Gastrocnemius medialis (tissue), 4 donors: ENCODE measurements at regions not wholly inside any gene's neighbourhood (a gene's known extent, or its start where the extent isn't known, plus 50 kb on each side); places are given as distances from the start of the nearest gene placed in this dataset.

ENCODE experiments used
- ATAC-seq, 2 donors: fragments of 150-250 bp; one replicate each; pipeline ENCODE4 v1.9.1; 2016
- DNase-seq, 2 donors: peaks; one replicate each; pipeline ENCODE4 v3.0.0-alpha.2; 2019
- H3K27ac ChIP-seq, 4 donors: fragments of 200-600 bp; sonication (generic); 1 replicate in 1 of 4; 2 replicates in 3 of 4; pipeline ENCODE4 v1.5.1; 2016 to 2018; ENCODE audit warnings: mild to moderate bottlenecking in 2 of 4, moderate library complexity in 1 of 4
- H3K27me3 ChIP-seq, 3 donors: fragments of 200-600 bp; sonication (generic) in 2 of 3; 1 replicate in 1 of 3; 2 replicates in 2 of 3; pipeline versions ENCODE4 v1.5.1 to v1.6.0; 2016 to 2019; ENCODE audit warnings: mild to moderate bottlenecking in 1 of 3, moderate library complexity in 1 of 3
- H3K36me3 ChIP-seq, 2 donors: fragments of 200-600 bp; sonication (generic) in 1 of 2; one replicate each; pipeline ENCODE4 v1.5.1; 2017 to 2018
- H3K4me1 ChIP-seq, 2 donors: fragments of 200-600 bp; sonication (generic) in 1 of 2; one replicate each; pipeline ENCODE4 v1.5.1; 2016 to 2017; ENCODE audit warnings: mild to moderate bottlenecking in 2 of 2
- H3K4me3 ChIP-seq, 4 donors: fragments of 200-600 bp; sonication (generic) in 3 of 4; 1 replicate in 1 of 4; 2 replicates in 3 of 4; pipeline ENCODE4 v1.5.1; 2016 to 2019; ENCODE audit warnings: mild to moderate bottlenecking in 2 of 4
- H3K9me3 ChIP-seq, 3 donors: fragments of 200-600 bp; sonication (generic) in 2 of 3; 1 replicate in 1 of 3; 2 replicates in 2 of 3; pipeline ENCODE4 v1.5.1; 2016 to 2019
- CTCF ChIP-seq, 5 experiments: fragments of 450-650 bp in 3 of 5; fragments of 200-600 bp in 2 of 5; sonication (generic) in 2 of 5; IDR thresholded peaks in 4 of 5; conservative IDR thresholded peaks in 1 of 5; 1 replicate in 4 of 5; 2 replicates in 1 of 5; pipeline ENCODE4 v1.5.1; 2016 to 2019; ENCODE audit warnings: antibody characterized with exemption in 5 of 5, mild to moderate bottlenecking in 3 of 5, moderate library complexity in 3 of 5
- POLR2A ChIP-seq, 2 donors: fragments of 450-650 bp; IDR thresholded peaks; one replicate each; pipeline ENCODE4 v1.6.1; 2017; ENCODE audit warnings: antibody characterized with exemption in 2 of 2, mild to moderate bottlenecking in 2 of 2, moderate library complexity in 2 of 2
- in situ Hi-C, 4 donors: fragments of 200-750 bp; cut with MboI; loops; one replicate each; pipeline versions ENCODE4 v1.15.0 to v1.8.0; 2017; ENCODE audit warnings: low sequenced_read_pairs in 4 of 4
- intact Hi-C: fragments of 100-400 bp; cut with DNase I; formaldehyde crosslinking; loops from one replicate; pipeline ENCODE4 v1.15.1; 2023; ENCODE audit warnings: low total_unique reads

- TF ChIP-seq CTCF (IDR thresholded peaks at IDR 0.05 in 4 of 5, conservative IDR thresholded peaks at IDR 0.05 in 1 of 5): no peak
- TF ChIP-seq POLR2A (IDR thresholded peaks at IDR 0.05): no peak
- Histone ChIP-seq H3K36me3 (no peaks in the 10 kb centered on the region), H3K4me1 (no peaks in the 10 kb centered on the region), H3K27me3 (no peaks in the 10 kb centered on the region), H3K9me3 (no peaks in the 10 kb centered on the region), H3K27ac (no peak overlapping the region), H3K4me3 (no peak overlapping the region)
- DNase-seq (no peak), ATAC-seq (no peak)
- intact Hi-C loops (no loop called here), in situ Hi-C loops (no loop called here)
Measured at GRCh38 chr4:27577951-27578350, 717.3 kb downstream of the STIM2 start.

- in situ Hi-C loops (no loop called here), intact Hi-C loops (no loop called here)
- DNase-seq (no peak), ATAC-seq (no peak)
- no peaks in the 10 kb centered on the region for H3K36me3 ChIP-seq
- H3K27me3 ChIP-seq: no peaks in the 10 kb centered on the region
- no peak overlapping the region for H3K4me3 ChIP-seq
- no peaks in the 10 kb centered on the region for H3K9me3 ChIP-seq
- no peaks in the 10 kb centered on the region for H3K4me1 ChIP-seq
- no peak overlapping the region for H3K27ac ChIP-seq
- TF ChIP-seq POLR2A (IDR thresholded peaks at IDR 0.05): no peak
- no peak for TF ChIP-seq CTCF (IDR thresholded peaks at IDR 0.05 in 4 of 5, conservative IDR thresholded peaks at IDR 0.05 in 1 of 5)
Measured at GRCh38 chr4:27592738-27593137, 732.1 kb downstream of the STIM2 start.

- Histone ChIP-seq H3K9me3 (no peaks in the 10 kb centered on the region), H3K4me1 (no peaks in the 10 kb centered on the region), H3K27ac (no peak overlapping the region), H3K4me3 (no peak overlapping the region), H3K36me3 (no peaks in the 10 kb centered on the region), H3K27me3 (no peaks in the 10 kb centered on the region)
- in situ Hi-C loops: no loop called here
- DNase-seq (no peak), ATAC-seq (no peak)
- TF ChIP-seq POLR2A (IDR thresholded peaks at IDR 0.05) (no peak), CTCF (IDR thresholded peaks at IDR 0.05 in 4 of 5, conservative IDR thresholded peaks at IDR 0.05 in 1 of 5) (no peak)
- intact Hi-C loops: no loop called here
Measured at GRCh38 chr4:27594922-27595321, 734.3 kb downstream of the STIM2 start.

GRCh38 chr4:27595571-27596360 is 735.1 kb downstream of the STIM2 start:
- Histone ChIP-seq H3K4me3 (no peak overlapping the region), H3K27ac (no peak overlapping the region), H3K9me3 (no peaks in the 10 kb centered on the region), H3K4me1 (no peaks in the 10 kb centered on the region), H3K36me3 (no peaks in the 10 kb centered on the region), H3K27me3 (no peaks in the 10 kb centered on the region)
- ATAC-seq (no peak), DNase-seq (no peak)
- intact Hi-C loops (no loop called here), in situ Hi-C loops (no loop called here)
- no peak for TF ChIP-seq POLR2A (IDR thresholded peaks at IDR 0.05)
- no peak for TF ChIP-seq CTCF (IDR thresholded peaks at IDR 0.05 in 4 of 5, conservative IDR thresholded peaks at IDR 0.05 in 1 of 5)

GRCh38 chr4:27602172-27602571 is 741.5 kb downstream of the STIM2 start:
- ATAC-seq: no peak
- intact Hi-C loops: no loop called here

More at GRCh38 chr4:27602172-27602571, 741.5 kb downstream of the STIM2 start:
- no peak for TF ChIP-seq CTCF (IDR thresholded peaks at IDR 0.05 in 4 of 5, conservative IDR thresholded peaks at IDR 0.05 in 1 of 5)
- no peak for TF ChIP-seq POLR2A (IDR thresholded peaks at IDR 0.05)
- Histone ChIP-seq H3K36me3 (no peaks in the 10 kb centered on the region), H3K27me3 (no peaks in the 10 kb centered on the region), H3K4me3 (no peak overlapping the region), H3K27ac (no peak overlapping the region), H3K9me3 (no peaks in the 10 kb centered on the region), H3K4me1 (no peaks in the 10 kb centered on the region)
- in situ Hi-C loops: no loop called here
- no peak for DNase-seq
